Astrocyte (in vitro differentiated cells and primary cell): ENCODE measurements at regions not wholly inside any gene's neighbourhood (a gene's known extent, or its start where the extent isn't known, plus 50 kb on each side); places are given as distances from the start of the nearest gene placed in this dataset.

Source experiments
- CTCF ChIP-seq: IDR thresholded peaks from 2 replicates; pipeline ENCODE4 v1.5.1; 2011; ENCODE audit warnings: low read depth, mild to moderate bottlenecking, inconsistent platforms, low read length, moderate library complexity; ENCODE audit not compliant: insufficient read depth
- EZH2 ChIP-seq: IDR thresholded peaks from 2 replicates; pipeline ENCODE4 v1.6.1; 2012; ENCODE audit warnings: mild to moderate bottlenecking, low read length, inconsistent platforms; ENCODE audit not compliant: insufficient read depth

- TF ChIP-seq CTCF (no peak), EZH2 (no peak)
These were observed 735.5 kb downstream of the CBLN2 start for GRCh38 chr18:71808616-71809015.
